ENCODE measurements at regions not wholly inside any gene's neighbourhood (a gene's known extent, or its start where the extent isn't known, plus 50 kb on each side); places are given as distances from the start of the nearest gene placed in this dataset.

GRCh38 chr2:118351796-118352195 is 263.5 kb downstream of the INSIG2 start:
- Histone ChIP-seq H3K36me3 (no peaks in the 10 kb centered on the region), H3K4me3 (no peak overlapping the region), H3K4me1 (no peaks in the 10 kb centered on the region), H3K9me3 (peaks cover 0 to 4% (median 0%) of the 10 kb centered on the region in 4 donors), H3K27ac (replicated peaks in 1 of 4) (no peak overlapping the region), H3K27me3 (no peaks in the 10 kb centered on the region)
- 48% methylated on average over 2 of the region's 2 CpGs for WGBS
- no peak for DNase-seq (ENCODE audit: extremely low spot score)
- no peak for TF ChIP-seq POLR2A (IDR thresholded peaks at IDR 0.05; ENCODE audit: low read depth)
- TF ChIP-seq POLR2AphosphoS5 (IDR thresholded peaks at IDR 0.05) = no peak
- no peak for TF ChIP-seq CTCF (IDR thresholded peaks at IDR 0.05)
- no peak for TF ChIP-seq EP300 (IDR thresholded peaks at IDR 0.05)
- intact Hi-C loops (cut with DNase I) = no loop called here

- WGBS = 60% methylated on average over 1 of the region's 1 CpG
- intact Hi-C loops (cut with DNase I) = no loop called here
- H3K4me3 ChIP-seq = no peak overlapping the region
- no peak for DNase-seq (ENCODE audit: extremely low spot score)
- H3K9me3 ChIP-seq = peaks cover 0 to 4% (median 0%) of the 10 kb centered on the region in 4 donors
- no peak overlapping the region for H3K27ac ChIP-seq (replicated peaks in 1 of 4)
- H3K36me3 ChIP-seq = no peaks in the 10 kb centered on the region
- no peaks in the 10 kb centered on the region for H3K27me3 ChIP-seq
- H3K4me1 ChIP-seq = no peaks in the 10 kb centered on the region
- TF ChIP-seq POLR2A (IDR thresholded peaks at IDR 0.05; ENCODE audit: low read depth) (no peak), CTCF (IDR thresholded peaks at IDR 0.05) (no peak), POLR2AphosphoS5 (IDR thresholded peaks at IDR 0.05) (no peak), EP300 (IDR thresholded peaks at IDR 0.05) (no peak)
Measured at GRCh38 chr2:118350621-118351020, 262.4 kb downstream of the INSIG2 start.

GRCh38 chr2:118349365-118349764 is 261.1 kb downstream of the INSIG2 start:
- H3K27me3 ChIP-seq = no peaks in the 10 kb centered on the region
- DNase-seq (ENCODE audit: extremely low spot score) = no peak
- no peak overlapping the region for H3K4me3 ChIP-seq
- peaks cover 0 to 4% (median 0%) of the 10 kb centered on the region in 4 donors for H3K9me3 ChIP-seq
- TF ChIP-seq CTCF (IDR thresholded peaks at IDR 0.05) (no peak), EP300 (IDR thresholded peaks at IDR 0.05) (no peak), POLR2AphosphoS5 (IDR thresholded peaks at IDR 0.05) (no peak), POLR2A (IDR thresholded peaks at IDR 0.05; ENCODE audit: low read depth) (no peak)
- intact Hi-C loops (cut with DNase I) = no loop called here
- WGBS = 69% methylated on average over 2 of the region's 2 CpGs
- H3K27ac ChIP-seq (replicated peaks in 1 of 4) = no peak overlapping the region
- H3K4me1 ChIP-seq = no peaks in the 10 kb centered on the region
- H3K36me3 ChIP-seq = no peaks in the 10 kb centered on the region

- intact Hi-C loops (cut with DNase I) = no loop called here
- peaks cover 0 to 4% (median 0%) of the 10 kb centered on the region in 4 donors for H3K27me3 ChIP-seq
- H3K36me3 ChIP-seq = no peaks in the 10 kb centered on the region
- no peak for DNase-seq (ENCODE audit: extremely low spot score)
- H3K27ac ChIP-seq (replicated peaks in 1 of 4) = no peak overlapping the region
- H3K4me1 ChIP-seq = no peaks in the 10 kb centered on the region
- H3K9me3 ChIP-seq = peaks cover 0 to 4% (median 0%) of the 10 kb centered on the region in 4 donors
- TF ChIP-seq CTCF (IDR thresholded peaks at IDR 0.05) = no peak
- no peak for TF ChIP-seq POLR2A (IDR thresholded peaks at IDR 0.05; ENCODE audit: low read depth)
- TF ChIP-seq EP300 (IDR thresholded peaks at IDR 0.05) = no peak
- TF ChIP-seq POLR2AphosphoS5 (IDR thresholded peaks at IDR 0.05) = no peak
- H3K4me3 ChIP-seq = no peak overlapping the region
- 69% methylated on average over 4 of the region's 4 CpGs for WGBS
Measured at GRCh38 chr2:118348380-118349034, 260.2 kb downstream of the INSIG2 start.

GRCh38 chr2:118345465-118345864 is 257.2 kb downstream of the INSIG2 start:
- H3K9me3 ChIP-seq = peaks cover 0 to 5% (median 2%) of the 10 kb centered on the region in 4 donors
- TF ChIP-seq POLR2A (IDR thresholded peaks at IDR 0.05; ENCODE audit: low read depth) = no peak
- no peak for TF ChIP-seq CTCF (IDR thresholded peaks at IDR 0.05)
- TF ChIP-seq POLR2AphosphoS5 (IDR thresholded peaks at IDR 0.05) = no peak
- TF ChIP-seq EP300 (IDR thresholded peaks at IDR 0.05) = no peak
- H3K4me1 ChIP-seq = no peaks in the 10 kb centered on the region
- H3K27me3 ChIP-seq = peaks cover 0 to 4% (median 0%) of the 10 kb centered on the region in 4 donors
- H3K27ac ChIP-seq (replicated peaks in 1 of 4) = no peak overlapping the region
- no peaks in the 10 kb centered on the region for H3K36me3 ChIP-seq
- WGBS = 53% methylated on average over 2 of the region's 3 CpGs
- DNase-seq (ENCODE audit: extremely low spot score) = no peak
- no peak overlapping the region for H3K4me3 ChIP-seq
- intact Hi-C loops (cut with DNase I) = no loop called here

Data from esophagus muscularis mucosa (tissue), 4 donors.